CD14-positive monocyte (primary cell): ENCODE measurements at regions not wholly inside any gene's neighbourhood (a gene's known extent, or its start where the extent isn't known, plus 50 kb on each side); places are given as distances from the start of the nearest gene placed in this dataset.

Experiments
- DNase-seq, 3 donors: peaks; one replicate each; pipeline ENCODE4 v3.0.0-alpha.2; 2011 to 2022
- H2AFZ ChIP-seq: 2 replicates; pipeline ENCODE4 v1.6.0; 2012; ENCODE audit warnings: mild to moderate bottlenecking, low read depth, low read length, inconsistent platforms; ENCODE audit not compliant: insufficient read depth, poor library complexity, severe bottlenecking
- H3K27ac ChIP-seq, 2 donors: 1 replicate in 1 of 2; 2 replicates in 1 of 2; pipeline ENCODE4 v1.5.1; 2012 to 2013; ENCODE audit warnings: low read length in 2 of 2, control low read depth in 1 of 2, inconsistent platforms in 1 of 2, low read depth in 1 of 2, mild to moderate bottlenecking in 1 of 2
- H3K27me3 ChIP-seq, 2 donors: one replicate each; pipeline versions ENCODE4 v1.6.0 to v1.6.1; 2011 to 2013; ENCODE audit warnings: low read length in 2 of 2; ENCODE audit not compliant: control insufficient read depth in 2 of 2, insufficient read depth in 2 of 2
- H3K36me3 ChIP-seq, 2 donors: replicated peaks in 1 of 2; 1 replicate in 1 of 2; 2 replicates in 1 of 2; pipeline versions ENCODE4 v1.5.1 to v1.6.1; 2012 to 2013; ENCODE audit warnings: low read length in 2 of 2, control low read depth in 1 of 2, inconsistent platforms in 1 of 2, mild to moderate bottlenecking in 1 of 2; ENCODE audit not compliant: insufficient read depth in 2 of 2, control insufficient read depth in 1 of 2
- H3K4me1 ChIP-seq, 2 donors: 1 replicate in 1 of 2; 2 replicates in 1 of 2; pipeline versions ENCODE4 v1.5.1 to v1.6.1; 2012 to 2013; ENCODE audit warnings: low read length in 2 of 2, control low read depth in 1 of 2, inconsistent platforms in 1 of 2, mild to moderate bottlenecking in 1 of 2, moderate library complexity in 1 of 2; ENCODE audit not compliant: insufficient read depth in 2 of 2, control insufficient read depth in 1 of 2
- H3K4me2 ChIP-seq: replicated peaks from 2 replicates; pipeline ENCODE3; 2012; ENCODE audit warnings: low read length, moderate library complexity, mild to moderate bottlenecking; ENCODE audit not compliant: poor library complexity, severe bottlenecking; ENCODE audit errors: extremely low read depth
- H3K4me3 ChIP-seq, 3 experiments: fragments of 200-600 bp in 1 of 3; sonication (generic) in 1 of 3; replicated peaks in 1 of 3; 1 replicate in 2 of 3; 2 replicates in 1 of 3; pipeline ENCODE4 v1.5.1; 2011 to 2013; ENCODE audit warnings: low read length in 3 of 3, mild to moderate bottlenecking in 3 of 3, control low read depth in 2 of 3, low read depth in 2 of 3, inconsistent platforms in 1 of 3, moderate library complexity in 1 of 3
- H3K79me2 ChIP-seq: 2 replicates; pipeline ENCODE4 v1.6.0; 2012; ENCODE audit warnings: mild to moderate bottlenecking, control low read depth, inconsistent platforms, low read length, moderate library complexity; ENCODE audit not compliant: insufficient read depth
- H3K9ac ChIP-seq: 2 replicates; pipeline ENCODE4 v1.6.0; 2017; ENCODE audit warnings: low read length, mild to moderate bottlenecking; ENCODE audit not compliant: insufficient read depth, poor library complexity, severe bottlenecking
- H3K9me3 ChIP-seq, 2 donors: replicated peaks in 1 of 2; 1 replicate in 1 of 2; 2 replicates in 1 of 2; pipeline versions ENCODE4 v1.5.1 to v1.6.1; 2012 to 2013; ENCODE audit warnings: low read length in 2 of 2, control low read depth in 1 of 2; ENCODE audit not compliant: control insufficient read depth in 1 of 2, insufficient read depth in 1 of 2
- H4K20me1 ChIP-seq: 2 replicates; pipeline ENCODE4 v1.6.0; 2012; ENCODE audit warnings: mild to moderate bottlenecking, low read length, control low read depth, moderate library complexity; ENCODE audit not compliant: insufficient read depth
- H3K27ac Mint-ChIP-seq, 7 donors: one replicate each; pipeline ENCODE4 v1.8.0; 2020; ENCODE audit warnings: mild to moderate bottlenecking in 7 of 7, mixed read lengths in 7 of 7, moderate library complexity in 6 of 7, inconsistent platforms in 2 of 7
- H3K27me3 Mint-ChIP-seq, 3 donors: one replicate each; pipeline ENCODE4 v1.8.0; 2021 to 2022; ENCODE audit warnings: low read depth in 3 of 3, mild to moderate bottlenecking in 3 of 3, mixed read lengths in 3 of 3, moderate library complexity in 3 of 3, inconsistent platforms in 1 of 3
- H3K36me3 Mint-ChIP-seq, 2 donors: one replicate each; pipeline ENCODE4 v1.8.0; 2020; ENCODE audit warnings: mixed read lengths in 2 of 2, inconsistent platforms in 1 of 2, mild to moderate bottlenecking in 1 of 2
- H3K4me1 Mint-ChIP-seq: one replicate; pipeline ENCODE4 v1.8.0; 2020; ENCODE audit warnings: mild to moderate bottlenecking, mixed read lengths
- H3K4me3 Mint-ChIP-seq, 2 donors: one replicate each; pipeline ENCODE4 v1.8.0; 2020; ENCODE audit warnings: mild to moderate bottlenecking in 2 of 2, mixed read lengths in 2 of 2, moderate library complexity in 1 of 2
- H3K9me3 Mint-ChIP-seq, 7 donors: one replicate each; pipeline ENCODE4 v1.8.0; 2020 to 2022; ENCODE audit warnings: mixed read lengths in 7 of 7, mild to moderate bottlenecking in 6 of 7, moderate library complexity in 6 of 7, inconsistent platforms in 2 of 7
- WGBS: methylation state at CpG from one replicate; pipeline ENCODE4 v1.1.5; 2013; ENCODE audit warnings: missing lambda C conversion rate; ENCODE audit not compliant: insufficient coverage; 5-methylcytosine and 5-hydroxymethylcytosine counted together
- intact Hi-C, 2 donors: fragments of 100-400 bp; cut with micrococcal nuclease; formaldehyde crosslinking; loops; one replicate each; pipeline versions ENCODE4 v1.15.0 to v1.15.1; 2023
- TF ChIP-seq, protein P1 (sequence below): fragments of 200-600 bp; IDR thresholded peaks from one replicate; pipeline ENCODE4 v1.8.0; 2022; ENCODE audit warnings: antibody characterized with exemption, mild to moderate bottlenecking

DNA sequence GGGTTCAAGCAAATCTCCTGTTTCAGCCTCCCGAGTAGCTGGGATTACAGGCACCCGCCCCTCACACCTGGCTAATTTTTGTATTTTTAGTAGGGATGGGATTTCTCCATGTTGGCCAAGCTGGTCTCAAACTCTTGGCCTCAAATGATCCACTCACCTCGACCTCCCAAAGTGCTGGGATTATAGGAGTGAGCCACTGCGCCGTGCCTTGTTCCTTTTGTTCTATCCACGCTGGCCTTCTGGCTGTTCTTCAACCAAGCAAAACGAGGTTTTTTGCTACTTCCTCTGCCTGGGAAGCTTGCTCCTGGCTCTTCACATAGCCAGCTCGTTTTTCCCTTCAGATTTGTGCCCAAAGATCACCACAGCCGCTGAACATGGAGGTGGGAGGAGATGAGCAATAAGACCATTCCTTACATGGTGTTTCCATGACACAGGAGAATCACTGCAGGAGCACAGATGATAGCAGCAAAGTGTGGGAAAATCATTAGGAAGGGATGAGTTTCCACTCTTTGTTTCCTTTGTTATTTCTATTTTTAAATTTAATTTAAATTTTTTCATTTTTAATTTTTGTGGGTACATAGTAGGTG, 201.0 kb upstream of the ZNF217 start:
- Histone ChIP-seq H3K4me3 (no peak overlapping the region), H3K4me1 (peaks cover 16 to 20% of the 10 kb centered on the region in 2 donors), H3K36me3 (no peaks in the 10 kb centered on the region), H2AFZ (peak overlapping the region; percentile 33), H3K9ac (no peak overlapping the region), H4K20me1 (no peaks in the 10 kb centered on the region), H3K27ac (no peak overlapping the region), H3K27me3 (no peaks in the 10 kb centered on the region), H3K9me3 (no peaks in the 10 kb centered on the region), H3K79me2 (no peaks in the 10 kb centered on the region), H3K4me2 (no peak overlapping the region)
- peaks cover 0 to 1% (median 0%) of the 10 kb centered on the region in 3 donors for H3K27me3 Mint-ChIP-seq
- no peaks in the 10 kb centered on the region for H3K9me3 Mint-ChIP-seq
- TF ChIP-seq, protein P1, sequence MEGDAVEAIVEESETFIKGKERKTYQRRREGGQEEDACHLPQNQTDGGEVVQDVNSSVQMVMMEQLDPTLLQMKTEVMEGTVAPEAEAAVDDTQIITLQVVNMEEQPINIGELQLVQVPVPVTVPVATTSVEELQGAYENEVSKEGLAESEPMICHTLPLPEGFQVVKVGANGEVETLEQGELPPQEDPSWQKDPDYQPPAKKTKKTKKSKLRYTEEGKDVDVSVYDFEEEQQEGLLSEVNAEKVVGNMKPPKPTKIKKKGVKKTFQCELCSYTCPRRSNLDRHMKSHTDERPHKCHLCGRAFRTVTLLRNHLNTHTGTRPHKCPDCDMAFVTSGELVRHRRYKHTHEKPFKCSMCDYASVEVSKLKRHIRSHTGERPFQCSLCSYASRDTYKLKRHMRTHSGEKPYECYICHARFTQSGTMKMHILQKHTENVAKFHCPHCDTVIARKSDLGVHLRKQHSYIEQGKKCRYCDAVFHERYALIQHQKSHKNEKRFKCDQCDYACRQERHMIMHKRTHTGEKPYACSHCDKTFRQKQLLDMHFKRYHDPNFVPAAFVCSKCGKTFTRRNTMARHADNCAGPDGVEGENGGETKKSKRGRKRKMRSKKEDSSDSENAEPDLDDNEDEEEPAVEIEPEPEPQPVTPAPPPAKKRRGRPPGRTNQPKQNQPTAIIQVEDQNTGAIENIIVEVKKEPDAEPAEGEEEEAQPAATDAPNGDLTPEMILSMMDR, result no peak
- no peak for DNase-seq
- no peak overlapping the region for H3K27ac Mint-ChIP-seq
- 100% methylated on average over 3 of the region's 9 CpGs for WGBS
- intact Hi-C loops, result no loop called here
- no peak overlapping the region for H3K4me3 Mint-ChIP-seq
- peaks cover 19% of the 10 kb centered on the region for H3K4me1 Mint-ChIP-seq
- no peaks in the 10 kb centered on the region for H3K36me3 Mint-ChIP-seq

DNA sequence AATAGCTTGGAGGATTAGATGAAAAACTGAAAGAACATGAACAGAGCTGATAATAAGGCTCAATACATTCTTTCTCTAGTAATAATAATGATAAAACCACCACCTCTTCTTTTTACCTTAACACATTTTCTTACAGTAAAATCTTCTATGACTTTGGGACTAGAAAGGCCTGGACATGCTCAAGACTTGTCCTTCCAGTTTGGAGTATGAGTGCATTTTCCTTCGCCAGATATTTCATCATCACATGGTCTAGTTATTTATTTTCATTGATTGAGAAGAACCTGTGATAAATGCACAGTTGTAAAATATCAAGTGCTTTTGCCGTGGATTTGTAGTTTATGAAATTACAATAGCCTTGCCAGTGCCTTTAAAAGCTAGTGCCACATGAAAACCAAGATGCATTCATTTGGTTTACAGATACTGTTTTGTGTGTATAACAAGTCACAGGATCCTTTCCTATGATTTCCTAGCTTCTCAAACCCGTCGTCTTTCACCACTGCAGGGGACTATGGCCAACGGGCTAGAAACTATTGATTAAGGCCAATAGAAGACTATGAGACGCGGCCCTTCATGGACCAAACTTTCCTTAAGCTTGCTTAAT, 200.2 kb upstream of the ZNF217 start:
- Histone ChIP-seq H4K20me1 (no peaks in the 10 kb centered on the region), H3K79me2 (no peaks in the 10 kb centered on the region), H3K9ac (no peak overlapping the region), H3K27ac (no peak overlapping the region), H3K4me1 (peaks cover 18 to 24% of the 10 kb centered on the region in 2 donors), H3K4me2 (no peak overlapping the region), H3K36me3 (no peaks in the 10 kb centered on the region), H2AFZ (no peak overlapping the region), H3K4me3 (no peak overlapping the region), H3K27me3 (no peaks in the 10 kb centered on the region), H3K9me3 (no peaks in the 10 kb centered on the region)
- peaks cover 0 to 1% (median 0%) of the 10 kb centered on the region in 3 donors for H3K27me3 Mint-ChIP-seq
- no peak for DNase-seq
- intact Hi-C loops, result no loop called here
- H3K4me3 Mint-ChIP-seq, result no peak overlapping the region
- no peaks in the 10 kb centered on the region for H3K36me3 Mint-ChIP-seq
- H3K27ac Mint-ChIP-seq, result no peak overlapping the region
- TF ChIP-seq, protein P1, result no peak
- WGBS, result 91% methylated on average over 5 of the region's 7 CpGs
- peaks cover 0 to 2% (median 0%) of the 10 kb centered on the region in 7 donors for H3K9me3 Mint-ChIP-seq
- peaks cover 24% of the 10 kb centered on the region for H3K4me1 Mint-ChIP-seq
